GM19452 (cell line): ENCODE measurements at regions not wholly inside any gene's neighbourhood (a gene's known extent, or its start where the extent isn't known, plus 50 kb on each side); places are given as distances from the start of the nearest gene placed in this dataset.
"Not testable (repeated sequence)": the region's sequence is repeated elsewhere in the genome, so short reads cannot be mapped to it uniquely, and the experiment has no call there.

Experiments used
- ATAC-seq: cut with Tn5 transposase; IDR thresholded peaks from one replicate; pipeline ENCODE4 v1.9.1; 2021; ENCODE audit not compliant: unreplicated experiment

DNA sequence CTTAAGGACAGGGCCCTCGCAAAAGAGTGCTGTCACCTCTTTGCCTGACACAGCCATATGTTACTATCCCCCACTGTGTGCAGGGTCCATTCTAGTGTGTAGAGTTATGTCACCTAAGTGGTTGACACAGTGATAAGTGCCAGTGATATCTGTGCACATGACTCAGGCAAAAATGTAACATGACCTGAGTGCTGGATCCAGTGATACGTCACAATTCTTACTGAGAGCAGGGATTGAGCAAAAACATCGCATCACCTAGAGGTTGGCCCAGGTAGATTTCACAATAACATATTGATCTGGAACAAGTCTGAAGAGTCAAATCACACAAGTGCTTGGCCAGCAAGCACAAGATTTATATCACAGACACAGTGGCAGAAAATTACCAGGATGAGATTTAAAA lies 100.5 kb upstream of the BPY2B start:
- ATAC-seq, result not testable (repeated sequence)

DNA sequence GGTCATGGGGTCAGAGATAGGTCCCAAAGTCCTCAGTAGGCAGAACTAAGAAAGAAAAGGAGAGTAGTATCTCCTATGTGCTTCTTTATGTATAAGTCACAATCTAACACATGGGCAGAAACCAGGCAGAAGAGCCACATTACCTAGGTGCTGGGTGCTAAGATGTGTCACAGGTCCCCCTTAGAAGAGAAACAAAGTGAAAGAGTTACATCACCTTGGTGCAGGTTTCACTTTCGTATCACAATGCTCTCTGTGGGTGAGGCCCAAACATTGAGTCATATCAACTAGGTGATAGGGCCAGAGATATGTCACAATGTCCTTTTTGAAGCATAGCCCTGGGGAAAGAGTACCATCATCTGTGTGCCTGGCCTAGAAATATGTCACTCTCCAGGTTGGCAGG lies 96.1 kb upstream of the BPY2B start:
- ATAC-seq, result peak; percentile 94

DNA sequence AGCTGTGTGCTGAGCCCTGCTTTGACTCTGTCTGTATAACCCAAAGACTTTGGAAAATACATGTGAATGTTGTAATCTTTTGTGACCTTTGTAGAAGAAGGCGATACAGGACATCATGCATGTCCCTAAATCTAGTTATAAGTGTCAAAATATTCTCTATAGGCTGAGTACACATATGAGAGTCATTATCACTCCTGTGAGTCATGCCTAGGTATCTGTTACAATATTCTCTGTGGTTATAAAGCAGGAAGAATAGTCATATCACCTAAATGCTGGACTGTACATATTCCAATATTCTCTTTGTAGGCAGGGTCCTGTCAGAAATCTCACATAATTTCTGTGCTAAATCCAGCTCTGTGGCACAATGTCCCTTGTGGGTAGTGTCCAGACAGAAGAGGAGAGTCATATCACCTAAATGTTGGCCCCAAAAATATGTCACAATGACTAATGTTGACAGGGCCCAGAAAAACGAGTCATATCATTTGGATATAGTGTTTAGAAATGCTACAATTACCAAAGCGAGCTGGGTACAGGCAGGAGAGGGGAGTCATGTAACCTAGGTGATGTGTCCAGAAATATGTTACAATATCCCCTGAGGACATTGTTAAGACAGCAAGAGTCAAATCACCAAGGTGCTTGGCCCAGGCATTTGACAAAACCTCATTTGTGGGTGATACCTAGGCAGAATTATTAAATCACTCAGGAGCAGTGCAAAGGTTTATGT lies 80.4 kb upstream of the BPY2B start:
- not testable (repeated sequence) for ATAC-seq

DNA sequence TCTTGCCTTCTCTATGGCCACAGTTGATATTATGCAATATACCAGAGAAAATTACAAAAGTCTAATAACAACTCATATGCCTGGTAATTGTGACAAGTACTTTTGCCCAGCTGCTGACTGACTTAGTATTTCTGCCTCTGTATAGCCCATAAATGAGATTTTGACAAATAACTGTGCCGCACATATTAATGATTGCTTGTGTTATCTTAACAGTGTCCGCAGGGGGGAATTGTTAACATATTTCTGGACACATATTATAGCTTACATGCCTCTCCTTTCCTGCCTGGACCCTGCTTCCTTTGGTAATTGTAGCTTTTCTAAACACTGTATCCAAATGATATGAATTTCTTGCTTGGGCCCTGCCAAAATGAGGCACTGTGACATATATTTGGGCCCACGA lies 69.0 kb upstream of the BPY2B start:
- not testable (repeated sequence) for ATAC-seq

DNA sequence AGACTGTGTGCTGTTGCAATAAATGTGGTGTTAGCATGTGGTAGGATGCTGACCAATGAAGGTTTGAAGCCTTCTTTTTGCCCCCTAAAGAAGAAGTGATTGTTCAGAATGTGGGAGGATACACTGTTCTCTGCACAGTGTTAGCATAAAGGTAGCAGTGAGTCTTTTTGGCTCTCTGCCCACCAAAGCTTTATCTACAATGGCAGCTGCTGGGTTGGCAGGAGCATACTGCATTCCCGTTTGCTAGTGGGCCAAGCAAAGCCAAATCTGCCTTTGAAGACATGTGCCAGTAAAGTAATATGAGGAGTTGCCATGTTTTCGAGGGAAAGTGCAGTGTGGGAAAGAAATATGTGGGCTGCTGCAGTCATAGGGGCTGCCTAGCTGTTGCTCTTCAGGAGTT lies 56.4 kb upstream of the BPY2B start:
- not testable (repeated sequence) for ATAC-seq
